Neuronal stem cell (in vitro differentiated cells): ENCODE measurements at regions not wholly inside any gene's neighbourhood (a gene's known extent, or its start where the extent isn't known, plus 50 kb on each side); places are given as distances from the start of the nearest gene placed in this dataset.
A peak's percentile ranks its signal among the peaks of the same experiment; 100 is the strongest.

Experiments used
- DNase-seq: peaks from one replicate; pipeline ENCODE4 v3.0.0-alpha.2; 2013; ENCODE audit warnings: low spot score
- H2AFZ ChIP-seq: one replicate; pipeline ENCODE4 v1.6.1; 2013; ENCODE audit warnings: mild to moderate bottlenecking, low read length, inconsistent platforms
- H2AK5ac ChIP-seq: 2 replicates; pipeline ENCODE4 v1.6.1; 2013; ENCODE audit warnings: low read depth, mild to moderate bottlenecking, inconsistent platforms, low read length, moderate library complexity, mixed read lengths
- H2BK120ac ChIP-seq: 2 replicates; pipeline ENCODE4 v1.6.1; 2013; ENCODE audit warnings: low read depth, mild to moderate bottlenecking, inconsistent platforms, low read length, moderate library complexity, mixed read lengths
- H2BK12ac ChIP-seq: one replicate; pipeline ENCODE4 v1.6.1; 2013; ENCODE audit warnings: low read length, inconsistent platforms
- H2BK15ac ChIP-seq: 2 replicates; pipeline ENCODE4 v1.6.1; 2013; ENCODE audit warnings: mild to moderate bottlenecking, low read length, inconsistent platforms, mixed read lengths
- H2BK5ac ChIP-seq: one replicate; pipeline ENCODE4 v1.6.1; 2013; ENCODE audit warnings: inconsistent platforms, mild to moderate bottlenecking, low read length, moderate library complexity
- H3K14ac ChIP-seq: one replicate; pipeline ENCODE4 v1.6.1; 2013; ENCODE audit warnings: low read length, inconsistent platforms
- H3K18ac ChIP-seq: 2 replicates; pipeline ENCODE4 v1.6.1; 2013; ENCODE audit warnings: low read length, inconsistent platforms
- H3K23ac ChIP-seq: 2 replicates; pipeline ENCODE4 v1.6.1; 2013; ENCODE audit warnings: low read depth, mild to moderate bottlenecking, mixed read lengths, low read length, inconsistent platforms; ENCODE audit not compliant: poor library complexity
- H3K27ac ChIP-seq: replicated peaks from 3 replicates; pipeline ENCODE4 v1.5.1; 2013; ENCODE audit warnings: low read length, inconsistent platforms
- H3K27me3 ChIP-seq, 3 experiments: 2 replicates each; pipeline ENCODE4 v1.6.1; 2013; ENCODE audit warnings: low read length in 3 of 3, mild to moderate bottlenecking in 2 of 3, inconsistent platforms in 1 of 3, low read depth in 1 of 3, mixed read lengths in 1 of 3, moderate library complexity in 1 of 3; ENCODE audit not compliant: control insufficient read depth in 3 of 3, insufficient read depth in 3 of 3
- H3K36me3 ChIP-seq, 2 donors: replicated peaks in 1 of 2; 2 replicates each; pipeline ENCODE4 v1.6.1; 2013; ENCODE audit warnings: low read length in 2 of 2; ENCODE audit not compliant: control insufficient read depth in 2 of 2, insufficient read depth in 2 of 2
- H3K4ac ChIP-seq: 2 replicates; pipeline ENCODE4 v1.6.1; 2013; ENCODE audit warnings: inconsistent platforms, mild to moderate bottlenecking, low read length, moderate library complexity
- H3K4me1 ChIP-seq, 2 donors: 1 replicate in 1 of 2; 2 replicates in 1 of 2; pipeline ENCODE4 v1.6.1; 2013; ENCODE audit warnings: low read length in 2 of 2, low read depth in 1 of 2; ENCODE audit not compliant: control insufficient read depth in 2 of 2, insufficient read depth in 1 of 2
- H3K4me2 ChIP-seq: one replicate; pipeline ENCODE4 v1.6.1; 2013; ENCODE audit warnings: mild to moderate bottlenecking, low read length, inconsistent platforms; ENCODE audit not compliant: insufficient read depth, poor library complexity, severe bottlenecking
- H3K4me3 ChIP-seq, 2 donors: 2 replicates each; pipeline ENCODE4 v1.5.1; 2013; ENCODE audit warnings: low read length in 2 of 2, mild to moderate bottlenecking in 2 of 2, inconsistent platforms in 1 of 2, moderate library complexity in 1 of 2
- H3K79me1 ChIP-seq: one replicate; pipeline ENCODE4 v1.6.1; 2013; ENCODE audit warnings: low read depth, mild to moderate bottlenecking, inconsistent platforms, low read length, moderate library complexity
- H3K9ac ChIP-seq: one replicate; pipeline ENCODE4 v1.6.1; 2013; ENCODE audit warnings: mild to moderate bottlenecking, low read depth, low read length, inconsistent platforms; ENCODE audit not compliant: poor library complexity
- H3K9me3 ChIP-seq, 2 donors: replicated peaks in 1 of 2; 2 replicates each; pipeline versions ENCODE3 to v1.6.1; 2013; ENCODE audit warnings: low read length in 2 of 2, mild to moderate bottlenecking in 2 of 2, inconsistent platforms in 1 of 2, low read depth in 1 of 2, mixed read lengths in 1 of 2, moderate library complexity in 1 of 2; ENCODE audit not compliant: control insufficient read depth in 2 of 2, insufficient read depth in 1 of 2
- H4K8ac ChIP-seq: one replicate; pipeline ENCODE4 v1.6.1; 2013; ENCODE audit warnings: low read depth, mild to moderate bottlenecking, inconsistent platforms, low read length, moderate library complexity
- H4K91ac ChIP-seq: one replicate; pipeline ENCODE4 v1.6.1; 2013; ENCODE audit warnings: low read length, low read depth, mild to moderate bottlenecking, inconsistent platforms; ENCODE audit not compliant: poor library complexity
- WGBS, 2 donors: extraction: QIAGEN DNeasy Blood & Tissue Kit; methylation state at CpG; one replicate each; pipeline ENCODE4 v1.1.7; 2013; ENCODE audit warnings: missing lambda C conversion rate in 2 of 2, mixed read lengths in 1 of 2; ENCODE audit not compliant: insufficient read length in 2 of 2, insufficient replicate concordance in 1 of 2; ENCODE audit errors: extremely low coverage in 2 of 2; 5-methylcytosine and 5-hydroxymethylcytosine counted together

- H3K4me2 ChIP-seq: no peak overlapping the region
- H3K79me1 ChIP-seq: no peaks in the 10 kb centered on the region
- WGBS, 2 donors: no CpG with 5 or more reads among the region's 2 CpGs
- no peaks in the 10 kb centered on the region for H3K36me3 ChIP-seq
- H4K91ac ChIP-seq: no peak overlapping the region
- no peak overlapping the region for H2AFZ ChIP-seq
- H4K8ac ChIP-seq: no peak overlapping the region
- H2BK15ac ChIP-seq: no peak overlapping the region
- H3K14ac ChIP-seq: no peak overlapping the region
- no peaks in the 10 kb centered on the region for H3K27me3 ChIP-seq
- no peak overlapping the region for H2AK5ac ChIP-seq
- H2BK120ac ChIP-seq: no peak overlapping the region
- peaks cover 0 to 9% of the 10 kb centered on the region in 2 donors for H3K4me1 ChIP-seq
- H3K9ac ChIP-seq: no peak overlapping the region
- H3K18ac ChIP-seq: no peak overlapping the region
- H3K9me3 ChIP-seq: no peaks in the 10 kb centered on the region
- no peak for DNase-seq
- H2BK12ac ChIP-seq: no peak overlapping the region
- H3K27ac ChIP-seq: no peak overlapping the region
- H3K4ac ChIP-seq: no peak overlapping the region
- no peak overlapping the region for H3K23ac ChIP-seq
- no peak overlapping the region for H2BK5ac ChIP-seq
- H3K4me3 ChIP-seq: no peak overlapping the region
Observed at GRCh38 chr9:73655831-73656230, 504.2 kb downstream of the ANXA1 start.

- Histone ChIP-seq H2AFZ (no peak overlapping the region), H4K8ac (no peak overlapping the region), H2BK12ac (no peak overlapping the region), H3K4ac (no peak overlapping the region), H3K36me3 (no peaks in the 10 kb centered on the region), H2BK15ac (no peak overlapping the region), H3K9me3 (no peaks in the 10 kb centered on the region), H2BK120ac (no peak overlapping the region), H2BK5ac (no peak overlapping the region), H2AK5ac (no peak overlapping the region), H3K18ac (no peak overlapping the region), H3K23ac (no peak overlapping the region), H3K27me3 (no peaks in the 10 kb centered on the region), H3K9ac (no peak overlapping the region), H4K91ac (no peak overlapping the region), H3K14ac (no peak overlapping the region), H3K4me1 (no peaks in the 10 kb centered on the region), H3K27ac (no peak overlapping the region), H3K79me1 (no peaks in the 10 kb centered on the region), H3K4me2 (no peak overlapping the region), H3K4me3 (no peak overlapping the region)
- no CpG with 5 or more reads among the region's 1 CpG for WGBS, 2 donors
- no peak for DNase-seq
Observed at GRCh38 chr9:73665253-73665652, 513.6 kb downstream of the ANXA1 start.

- H4K8ac ChIP-seq: no peak overlapping the region
- WGBS, 2 donors: no CpG with 5 or more reads among the region's 1 CpG
- DNase-seq: no peak
- H3K4me2 ChIP-seq: no peak overlapping the region
- H2BK12ac ChIP-seq: no peak overlapping the region
- H3K27ac ChIP-seq: no peak overlapping the region
- no peak overlapping the region for H3K14ac ChIP-seq
- H3K27me3 ChIP-seq: no peaks in the 10 kb centered on the region
- H3K9me3 ChIP-seq: no peaks in the 10 kb centered on the region
- no peak overlapping the region for H3K23ac ChIP-seq
- H2AFZ ChIP-seq: no peak overlapping the region
- no peak overlapping the region for H4K91ac ChIP-seq
- H3K36me3 ChIP-seq: no peaks in the 10 kb centered on the region
- no peak overlapping the region for H3K18ac ChIP-seq
- H2AK5ac ChIP-seq: no peak overlapping the region
- H2BK120ac ChIP-seq: no peak overlapping the region
- no peak overlapping the region for H3K9ac ChIP-seq
- no peak overlapping the region for H2BK5ac ChIP-seq
- no peaks in the 10 kb centered on the region for H3K4me1 ChIP-seq
- H3K79me1 ChIP-seq: no peaks in the 10 kb centered on the region
- no peak overlapping the region for H3K4me3 ChIP-seq
- H2BK15ac ChIP-seq: no peak overlapping the region
- no peak overlapping the region for H3K4ac ChIP-seq
Observed at GRCh38 chr9:73667749-73668148, 516.1 kb downstream of the ANXA1 start.

- no peaks in the 10 kb centered on the region for H3K27me3 ChIP-seq
- no peak overlapping the region for H3K14ac ChIP-seq
- H4K8ac ChIP-seq: no peak overlapping the region
- H3K36me3 ChIP-seq: no peaks in the 10 kb centered on the region
- no peak overlapping the region for H3K4me2 ChIP-seq
- H2AK5ac ChIP-seq: no peak overlapping the region
- no peak overlapping the region for H2BK12ac ChIP-seq
- WGBS, 2 donors: no CpG with 5 or more reads among the region's 6 CpGs
- no peak overlapping the region for H4K91ac ChIP-seq
- peaks cover 0 to 19% of the 10 kb centered on the region in 2 donors for H3K9me3 ChIP-seq
- H3K79me1 ChIP-seq: no peaks in the 10 kb centered on the region
- no peak overlapping the region for H3K27ac ChIP-seq
- H2AFZ ChIP-seq: peak overlapping the region; percentile 10
- no peak overlapping the region for H3K4ac ChIP-seq
- no peak overlapping the region for H3K23ac ChIP-seq
- DNase-seq: no peak
- H2BK120ac ChIP-seq: no peak overlapping the region
- no peak overlapping the region for H3K18ac ChIP-seq
- H3K4me3 ChIP-seq: no peak overlapping the region
- no peak overlapping the region for H2BK5ac ChIP-seq
- no peak overlapping the region for H3K9ac ChIP-seq
- no peak overlapping the region for H2BK15ac ChIP-seq
- H3K4me1 ChIP-seq: no peaks in the 10 kb centered on the region
Observed at GRCh38 chr9:73680831-73681230, 529.2 kb downstream of the ANXA1 start.
